SU-DHL-6 (cell line): ENCODE measurements at regions not wholly inside any gene's neighbourhood (a gene's known extent, or its start where the extent isn't known, plus 50 kb on each side); places are given as distances from the start of the nearest gene placed in this dataset.

Experiments used
- H2AFZ ChIP-seq: fragments of 200-600 bp; sonication (generic); 2 replicates; pipeline ENCODE4 v1.6.1; 2014; ENCODE audit warnings: low read depth, mild to moderate bottlenecking, moderate library complexity, mixed read lengths, antibody characterized with exemption, low read length; ENCODE audit not compliant: severe bottlenecking
- H3F3A ChIP-seq: fragments of 200-600 bp; shearing (Covaris generic); 2 replicates; pipeline ENCODE4 v1.6.0; 2016; ENCODE audit warnings: antibody characterized with exemption, mild to moderate bottlenecking; ENCODE audit not compliant: insufficient read depth
- H3K27ac ChIP-seq: fragments of 200-600 bp; sonication (generic); 2 replicates; pipeline ENCODE4 v1.5.1; 2016; ENCODE audit warnings: low read depth, mild to moderate bottlenecking, low read length, moderate library complexity, mixed read lengths
- H3K27me3 ChIP-seq: fragments of 200-600 bp; sonication (generic), shearing (Covaris generic); 2 replicates; pipeline ENCODE4 v1.6.0; 2014; ENCODE audit warnings: mild to moderate bottlenecking, low read length
- H3K36me3 ChIP-seq: fragments of 200-600 bp; sonication (generic); 2 replicates; pipeline ENCODE4 v1.6.1; 2014; ENCODE audit warnings: mild to moderate bottlenecking, low read length, mixed read lengths
- H3K4me2 ChIP-seq: fragments of 300-600, 200-600 bp; shearing (Covaris generic), sonication (generic); 2 replicates; pipeline ENCODE4 v1.6.0; 2014; ENCODE audit warnings: low read length, low read depth, mild to moderate bottlenecking; ENCODE audit not compliant: poor library complexity, severe bottlenecking
- H3K4me3 ChIP-seq: fragments of 200-600 bp; sonication (generic); 2 replicates; pipeline ENCODE4 v1.5.1; 2014; ENCODE audit warnings: antibody characterized with exemption, low read length, mild to moderate bottlenecking, mixed read lengths; ENCODE audit not compliant: insufficient read depth, poor library complexity, severe bottlenecking
- H3K79me2 ChIP-seq: fragments of 200-600 bp; sonication (generic); 2 replicates; pipeline ENCODE4 v1.6.1; 2014; ENCODE audit warnings: mild to moderate bottlenecking, low read length, moderate library complexity; ENCODE audit not compliant: insufficient read depth
- H3K9ac ChIP-seq: fragments of 200-600 bp; sonication (generic); 2 replicates; pipeline ENCODE4 v1.7.0; 2014; ENCODE audit warnings: mild to moderate bottlenecking, low read length
- H3K9me2 ChIP-seq: fragments of 200-600 bp; sonication (generic); replicated peaks from 2 replicates; pipeline ENCODE4 v1.6.1; 2014; ENCODE audit warnings: low read length; ENCODE audit not compliant: insufficient read depth
- H3K9me3 ChIP-seq: fragments of 200-600 bp; sonication (generic); 2 replicates; pipeline ENCODE4 v1.6.1; 2014; ENCODE audit warnings: low read length, mixed read lengths; ENCODE audit not compliant: insufficient read depth
- H4K20me1 ChIP-seq: fragments of 200-600 bp; sonication (generic); 2 replicates; pipeline ENCODE4 v1.6.1; 2014; ENCODE audit warnings: low read depth, mild to moderate bottlenecking, antibody characterized with exemption, low read length, moderate library complexity, mixed read lengths
- EZH2phosphoT487 ChIP-seq: fragments of 200-600 bp; sonication (generic), shearing (Covaris generic); conservative IDR thresholded peaks from 2 replicates; pipeline ENCODE4 v1.6.1; 2018; ENCODE audit warnings: mild to moderate bottlenecking, antibody characterized with exemption, low read length, moderate library complexity, mixed read lengths
- TF ChIP-seq, protein P1 (sequence below): fragments of 200-600 bp; sonication (generic); IDR thresholded peaks from one replicate; pipeline ENCODE4 v1.5.1; 2017; ENCODE audit warnings: antibody characterized with exemption, mild to moderate bottlenecking, low read length, moderate library complexity; ENCODE audit not compliant: insufficient read depth, poor library complexity, severe bottlenecking

DNA sequence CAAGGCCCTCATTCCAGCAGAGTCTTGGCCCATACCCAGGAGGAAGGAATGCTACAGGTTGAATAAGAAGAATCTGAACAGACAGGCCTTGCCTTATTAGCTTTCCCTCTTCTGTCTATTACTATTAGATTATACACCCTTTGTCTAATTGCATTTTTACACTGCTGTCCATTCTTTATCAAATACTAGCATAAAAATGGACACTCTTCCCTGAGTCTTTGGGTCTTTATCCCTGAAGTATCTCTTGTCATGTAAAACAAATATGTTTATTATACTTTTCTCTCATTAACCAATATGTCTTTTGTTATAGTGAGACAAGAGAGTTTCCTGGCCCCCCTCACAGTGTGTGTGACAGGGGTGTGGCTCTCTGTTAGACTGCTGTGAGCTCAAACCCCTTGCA, 897.4 kb upstream of the SEL1L start:
- Histone ChIP-seq H3K9ac (no peak overlapping the region), H3K27ac (no peak overlapping the region), H3K27me3 (no peaks in the 10 kb centered on the region), H3K4me3 (no peak overlapping the region), H2AFZ (no peak overlapping the region), H3K9me2 (no peaks in the 10 kb centered on the region; the same call in 1 of the 2 replicates), H3K79me2 (no peaks in the 10 kb centered on the region), H3F3A (no peaks in the 10 kb centered on the region), H3K36me3 (no peaks in the 10 kb centered on the region), H4K20me1 (no peaks in the 10 kb centered on the region), H3K9me3 (no peaks in the 10 kb centered on the region), H3K4me2 (no peak overlapping the region)
- TF ChIP-seq, protein P1, sequence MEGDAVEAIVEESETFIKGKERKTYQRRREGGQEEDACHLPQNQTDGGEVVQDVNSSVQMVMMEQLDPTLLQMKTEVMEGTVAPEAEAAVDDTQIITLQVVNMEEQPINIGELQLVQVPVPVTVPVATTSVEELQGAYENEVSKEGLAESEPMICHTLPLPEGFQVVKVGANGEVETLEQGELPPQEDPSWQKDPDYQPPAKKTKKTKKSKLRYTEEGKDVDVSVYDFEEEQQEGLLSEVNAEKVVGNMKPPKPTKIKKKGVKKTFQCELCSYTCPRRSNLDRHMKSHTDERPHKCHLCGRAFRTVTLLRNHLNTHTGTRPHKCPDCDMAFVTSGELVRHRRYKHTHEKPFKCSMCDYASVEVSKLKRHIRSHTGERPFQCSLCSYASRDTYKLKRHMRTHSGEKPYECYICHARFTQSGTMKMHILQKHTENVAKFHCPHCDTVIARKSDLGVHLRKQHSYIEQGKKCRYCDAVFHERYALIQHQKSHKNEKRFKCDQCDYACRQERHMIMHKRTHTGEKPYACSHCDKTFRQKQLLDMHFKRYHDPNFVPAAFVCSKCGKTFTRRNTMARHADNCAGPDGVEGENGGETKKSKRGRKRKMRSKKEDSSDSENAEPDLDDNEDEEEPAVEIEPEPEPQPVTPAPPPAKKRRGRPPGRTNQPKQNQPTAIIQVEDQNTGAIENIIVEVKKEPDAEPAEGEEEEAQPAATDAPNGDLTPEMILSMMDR: no peak
- TF ChIP-seq EZH2phosphoT487: no peak

DNA sequence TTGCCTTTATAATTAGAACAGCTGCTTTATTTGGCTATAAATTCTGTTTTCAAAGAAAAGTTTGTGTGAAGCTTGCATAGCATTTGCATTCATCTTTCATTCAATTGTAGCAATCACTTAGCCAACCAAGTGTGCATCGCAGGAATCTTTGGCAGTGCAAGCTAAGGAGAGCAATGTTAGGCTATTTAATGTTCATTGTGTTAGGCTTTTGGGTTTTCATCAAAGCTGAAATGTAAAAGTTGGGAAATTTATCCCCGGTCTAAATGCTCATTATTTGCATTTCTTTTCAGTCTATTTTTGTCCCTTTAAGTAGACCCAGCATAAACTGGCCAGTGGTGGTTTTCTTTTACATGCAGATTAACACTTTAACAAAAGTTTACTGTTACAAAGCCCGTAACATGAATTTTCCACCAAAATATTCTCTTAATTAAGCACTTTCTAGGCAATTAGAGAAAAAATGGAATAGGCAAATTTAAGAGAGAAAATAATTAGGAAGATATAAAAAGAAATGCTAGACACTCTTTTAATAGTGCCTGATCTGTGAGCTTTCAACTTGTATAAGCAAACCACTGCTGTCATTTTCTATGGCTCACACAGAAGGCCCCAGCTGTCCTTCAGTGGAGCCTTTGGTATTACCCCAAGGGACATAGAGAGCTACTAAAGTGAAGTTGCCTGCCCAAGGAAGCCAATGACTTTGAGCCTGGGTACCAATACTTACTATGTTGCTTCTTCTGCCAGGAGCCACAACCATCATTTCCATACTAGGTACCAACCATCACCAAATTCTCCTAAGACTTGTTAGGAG, 898.9 kb upstream of the SEL1L start:
- Histone ChIP-seq H2AFZ (no peak overlapping the region), H3K27me3 (no peaks in the 10 kb centered on the region), H3K9me3 (no peaks in the 10 kb centered on the region), H3K36me3 (no peaks in the 10 kb centered on the region), H3K9me2 (no peaks in the 10 kb centered on the region; the same call in 1 of the 2 replicates), H3K27ac (no peak overlapping the region), H3K9ac (no peak overlapping the region), H3K4me2 (no peak overlapping the region), H3K79me2 (no peaks in the 10 kb centered on the region), H3F3A (no peaks in the 10 kb centered on the region), H4K20me1 (no peaks in the 10 kb centered on the region), H3K4me3 (no peak overlapping the region)
- TF ChIP-seq EZH2phosphoT487: no peak
- TF ChIP-seq, protein P1: no peak

DNA sequence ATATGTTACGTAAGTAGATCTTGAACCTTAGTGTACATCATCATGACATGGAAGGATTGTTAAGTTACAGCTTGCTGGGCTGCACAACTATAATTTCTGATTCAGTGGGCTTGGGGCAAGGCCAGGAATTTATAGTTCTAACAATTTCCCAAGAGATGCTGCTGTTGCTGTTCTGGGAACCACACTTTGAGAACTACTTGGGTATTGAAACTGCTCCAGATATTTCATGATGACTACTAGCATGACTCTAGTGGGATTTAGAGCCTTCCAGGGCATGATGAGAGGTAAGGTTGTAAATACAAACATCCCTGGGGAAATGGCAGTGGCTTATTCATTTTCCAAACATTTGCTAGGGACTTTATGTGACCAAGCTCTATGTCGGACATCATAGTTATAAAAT, 904.8 kb upstream of the SEL1L start:
- no peaks in the 10 kb centered on the region for H3K36me3 ChIP-seq
- H3K27me3 ChIP-seq: no peaks in the 10 kb centered on the region
- H3K9me2 ChIP-seq: no peaks in the 10 kb centered on the region; the same call in 1 of the 2 replicates
- no peaks in the 10 kb centered on the region for H3F3A ChIP-seq
- TF ChIP-seq EZH2phosphoT487: no peak
- TF ChIP-seq, protein P1: no peak
- H3K9ac ChIP-seq: no peak overlapping the region
- H4K20me1 ChIP-seq: no peaks in the 10 kb centered on the region
- no peaks in the 10 kb centered on the region for H3K9me3 ChIP-seq
- H3K79me2 ChIP-seq: no peaks in the 10 kb centered on the region
- H3K27ac ChIP-seq: no peak overlapping the region
- no peak overlapping the region for H2AFZ ChIP-seq
- H3K4me2 ChIP-seq: no peak overlapping the region
- H3K4me3 ChIP-seq: no peak overlapping the region
